WTC11 (cell line): ENCODE measurements at regions not wholly inside any gene's neighbourhood (a gene's known extent, or its start where the extent isn't known, plus 50 kb on each side); places are given as distances from the start of the nearest gene placed in this dataset.

Experiments
- NFYB ChIP-seq: sonication (generic); formaldehyde crosslinking; conservative IDR thresholded peaks from 2 replicates; pipeline ENCODE4 v1.8.0; 2022; ENCODE audit warnings: low read depth, missing genetic modification reagents
- TF ChIP-seq, protein P1 (sequence below): fragments of 200-600 bp; IDR thresholded peaks from 2 replicates; pipeline ENCODE4 v1.8.0; 2022; ENCODE audit warnings: antibody characterized with exemption

DNA sequence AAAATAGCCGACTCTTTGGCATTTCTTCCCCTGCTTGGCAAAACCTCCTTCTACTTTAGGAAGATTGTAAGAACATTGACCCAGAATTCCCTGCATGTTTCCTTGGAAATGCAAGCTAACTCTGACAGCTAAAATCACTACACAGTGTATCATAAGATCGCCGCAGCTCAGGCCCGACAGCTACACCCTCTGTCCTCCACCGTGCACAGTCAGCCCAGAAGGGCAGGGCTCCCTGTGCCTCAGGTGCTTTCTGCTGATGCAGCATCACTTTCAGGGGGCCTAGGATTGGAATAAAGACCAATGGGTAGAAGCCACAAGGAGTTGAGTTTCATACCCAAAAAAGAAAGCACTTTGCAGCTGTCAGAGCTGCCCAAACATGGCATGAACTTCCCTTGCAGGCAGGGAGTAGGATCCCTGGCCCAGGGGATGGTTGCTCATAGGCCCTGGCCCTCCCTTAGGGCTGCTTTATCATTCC is 145.3 kb downstream of the SEC16B start:
- TF ChIP-seq NFYB (CRISPR knock-in tag) = no peak
- TF ChIP-seq, protein P1, sequence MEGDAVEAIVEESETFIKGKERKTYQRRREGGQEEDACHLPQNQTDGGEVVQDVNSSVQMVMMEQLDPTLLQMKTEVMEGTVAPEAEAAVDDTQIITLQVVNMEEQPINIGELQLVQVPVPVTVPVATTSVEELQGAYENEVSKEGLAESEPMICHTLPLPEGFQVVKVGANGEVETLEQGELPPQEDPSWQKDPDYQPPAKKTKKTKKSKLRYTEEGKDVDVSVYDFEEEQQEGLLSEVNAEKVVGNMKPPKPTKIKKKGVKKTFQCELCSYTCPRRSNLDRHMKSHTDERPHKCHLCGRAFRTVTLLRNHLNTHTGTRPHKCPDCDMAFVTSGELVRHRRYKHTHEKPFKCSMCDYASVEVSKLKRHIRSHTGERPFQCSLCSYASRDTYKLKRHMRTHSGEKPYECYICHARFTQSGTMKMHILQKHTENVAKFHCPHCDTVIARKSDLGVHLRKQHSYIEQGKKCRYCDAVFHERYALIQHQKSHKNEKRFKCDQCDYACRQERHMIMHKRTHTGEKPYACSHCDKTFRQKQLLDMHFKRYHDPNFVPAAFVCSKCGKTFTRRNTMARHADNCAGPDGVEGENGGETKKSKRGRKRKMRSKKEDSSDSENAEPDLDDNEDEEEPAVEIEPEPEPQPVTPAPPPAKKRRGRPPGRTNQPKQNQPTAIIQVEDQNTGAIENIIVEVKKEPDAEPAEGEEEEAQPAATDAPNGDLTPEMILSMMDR = no peak
